ENCODE measurements at regions not wholly inside any gene's neighbourhood (a gene's known extent, or its start where the extent isn't known, plus 50 kb on each side); places are given as distances from the start of the nearest gene placed in this dataset.

DNA sequence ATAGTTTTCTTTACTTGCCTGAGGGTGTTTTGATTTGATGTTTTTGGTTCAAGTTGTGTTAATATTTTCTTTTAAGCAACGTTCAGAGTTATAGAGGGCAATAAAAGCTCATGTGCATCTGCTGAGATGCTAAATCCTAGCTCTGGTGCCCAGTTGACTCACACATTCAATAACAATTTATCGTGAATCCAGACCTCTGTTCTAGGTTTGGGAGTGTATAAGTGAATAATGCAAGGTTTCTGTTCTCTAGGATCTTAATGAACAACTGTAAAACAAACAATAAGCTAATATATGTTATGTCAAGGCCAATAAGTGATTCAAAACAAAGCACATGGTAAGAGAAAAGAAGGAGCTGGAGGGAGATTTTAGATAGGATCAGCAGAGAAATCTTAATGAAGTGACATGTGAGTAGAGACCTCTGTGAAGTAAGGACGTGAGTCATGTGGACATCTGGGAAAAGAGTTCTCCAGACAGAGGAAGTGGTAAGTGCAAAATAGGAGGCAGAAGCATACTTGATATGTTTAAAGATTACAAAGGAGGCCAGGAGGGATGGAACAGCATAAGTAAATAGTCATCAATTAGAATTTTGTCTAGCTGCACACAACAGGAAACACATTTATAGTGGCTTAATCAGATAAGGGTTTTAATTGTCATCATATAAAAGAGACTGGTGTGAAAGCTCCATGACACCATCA, 278.5 kb upstream of the HTR2A start:
- TF ChIP-seq CTCF (IDR thresholded peaks at IDR 0.05), result no peak
- no peak overlapping the region for H3K4me3 ChIP-seq (ENCODE audit: low read length)
- H3K9me3 ChIP-seq (ENCODE audit: control insufficient read depth, insufficient read depth, low read length), result no peaks in the 10 kb centered on the region
- Mint-ChIP-seq H3K9me3 (peaks cover 0 to 9% of the 10 kb centered on the region in 2 donors), H3K4me3 (no peak overlapping the region), H3K27ac (no peak overlapping the region), H3K36me3 (no peaks in the 10 kb centered on the region), H3K4me1 (no peaks in the 10 kb centered on the region), H3K27me3 (ENCODE audit: low read depth in 2 of 2) (no peaks in the 10 kb centered on the region)
- intact Hi-C loops (cut with micrococcal nuclease), result no loop called here
- H3K36me3 ChIP-seq (ENCODE audit: control insufficient read depth, insufficient read depth, low read length), result no peaks in the 10 kb centered on the region
- H3K27me3 ChIP-seq (ENCODE audit: control insufficient read depth, insufficient read depth, low read length), result no peaks in the 10 kb centered on the region
- 38% methylated on average over 2 of the region's 3 CpGs for WGBS (ENCODE audit: insufficient coverage)
- ATAC-seq (no peak), DNase-seq (no peak)
- H3K27ac ChIP-seq (ENCODE audit: low read length), result no peak overlapping the region
- H3K4me1 ChIP-seq (ENCODE audit: control insufficient read depth, insufficient read depth, low read length), result no peaks in the 10 kb centered on the region

DNA sequence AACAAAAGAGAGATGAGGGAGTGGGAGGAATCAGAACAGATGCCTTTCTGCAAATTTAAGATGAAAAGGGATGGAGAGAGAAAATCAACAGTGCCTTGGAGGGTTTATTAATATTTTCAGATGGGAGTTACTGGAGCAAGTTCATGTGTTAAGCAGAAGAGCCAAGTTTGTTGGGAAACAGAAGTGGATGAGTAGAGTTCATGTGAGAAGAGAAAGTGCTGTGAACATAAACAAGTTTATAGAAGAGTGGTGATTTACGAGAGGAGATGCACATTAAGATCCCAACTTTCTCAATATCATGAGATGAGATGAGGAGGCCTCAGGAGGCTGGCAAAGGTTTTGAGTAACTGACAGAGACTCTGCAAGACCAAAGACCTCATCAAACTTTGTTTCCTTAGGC, 274.1 kb upstream of the HTR2A start:
- Mint-ChIP-seq H3K4me1 (no peaks in the 10 kb centered on the region), H3K4me3 (no peak overlapping the region), H3K27me3 (ENCODE audit: low read depth in 2 of 2) (no peaks in the 10 kb centered on the region), H3K27ac (no peak overlapping the region), H3K9me3 (peaks cover 0 to 9% of the 10 kb centered on the region in 2 donors), H3K36me3 (no peaks in the 10 kb centered on the region)
- no peak for TF ChIP-seq CTCF (IDR thresholded peaks at IDR 0.05)
- Histone ChIP-seq H3K4me3 (ENCODE audit: low read length) (no peak overlapping the region), H3K27ac (ENCODE audit: low read length) (no peak overlapping the region), H3K9me3 (ENCODE audit: control insufficient read depth, insufficient read depth, low read length) (no peaks in the 10 kb centered on the region), H3K4me1 (ENCODE audit: control insufficient read depth, insufficient read depth, low read length) (no peaks in the 10 kb centered on the region), H3K36me3 (ENCODE audit: control insufficient read depth, insufficient read depth, low read length) (no peaks in the 10 kb centered on the region), H3K27me3 (ENCODE audit: control insufficient read depth, insufficient read depth, low read length) (no peaks in the 10 kb centered on the region)
- 83% methylated on average over 1 of the region's 1 CpG for WGBS (ENCODE audit: insufficient coverage)
- DNase-seq (no peak), ATAC-seq (no peak)
- intact Hi-C loops (cut with micrococcal nuclease), result no loop called here

DNA sequence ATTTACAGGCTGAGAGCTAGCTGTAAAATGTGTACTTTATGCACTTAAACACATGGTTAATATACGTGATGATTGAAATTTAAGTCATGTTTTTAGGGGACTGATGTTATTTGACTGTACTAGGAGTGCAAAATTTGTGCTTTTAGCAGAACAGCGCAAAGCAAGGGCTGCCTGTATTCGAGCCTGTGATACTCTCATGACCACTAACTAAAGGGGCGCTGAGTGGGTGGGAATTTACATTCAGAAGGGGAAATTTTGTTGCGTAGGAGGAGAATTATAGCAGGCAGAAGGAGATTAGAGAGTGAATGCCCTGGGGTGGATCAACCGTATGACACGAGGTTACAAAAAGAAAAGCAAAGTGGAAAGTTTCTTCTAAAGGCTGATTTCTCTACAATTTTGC, 271.8 kb upstream of the HTR2A start:
- no peak for TF ChIP-seq CTCF (IDR thresholded peaks at IDR 0.05)
- ATAC-seq (no peak), DNase-seq (no peak)
- intact Hi-C loops (cut with micrococcal nuclease), result no loop called here
- Mint-ChIP-seq H3K4me3 (no peak overlapping the region), H3K4me1 (no peaks in the 10 kb centered on the region), H3K27me3 (ENCODE audit: low read depth in 2 of 2) (no peaks in the 10 kb centered on the region), H3K9me3 (peaks cover 0 to 6% of the 10 kb centered on the region in 2 donors), H3K27ac (no peak overlapping the region), H3K36me3 (no peaks in the 10 kb centered on the region)
- no peaks in the 10 kb centered on the region for H3K9me3 ChIP-seq (ENCODE audit: control insufficient read depth, insufficient read depth, low read length)
- no peaks in the 10 kb centered on the region for H3K27me3 ChIP-seq (ENCODE audit: control insufficient read depth, insufficient read depth, low read length)
- WGBS (ENCODE audit: insufficient coverage), result 83% methylated on average over 7 of the region's 7 CpGs
- H3K27ac ChIP-seq (ENCODE audit: low read length), result no peak overlapping the region
- H3K4me3 ChIP-seq (ENCODE audit: low read length), result no peak overlapping the region
- H3K4me1 ChIP-seq (ENCODE audit: control insufficient read depth, insufficient read depth, low read length), result no peaks in the 10 kb centered on the region
- H3K36me3 ChIP-seq (ENCODE audit: control insufficient read depth, insufficient read depth, low read length), result no peaks in the 10 kb centered on the region

GRCh38 chr13:47168066-47168465, 271.2 kb upstream of the HTR2A start:
- no peaks in the 10 kb centered on the region for H3K4me1 ChIP-seq (ENCODE audit: control insufficient read depth, insufficient read depth, low read length)
- Mint-ChIP-seq H3K27me3 (ENCODE audit: low read depth in 2 of 2) (no peaks in the 10 kb centered on the region), H3K36me3 (no peaks in the 10 kb centered on the region), H3K27ac (no peak overlapping the region), H3K4me3 (no peak overlapping the region), H3K4me1 (no peaks in the 10 kb centered on the region), H3K9me3 (peaks cover 2 to 6% of the 10 kb centered on the region in 2 donors)
- no peak overlapping the region for H3K4me3 ChIP-seq (ENCODE audit: low read length)
- H3K9me3 ChIP-seq (ENCODE audit: control insufficient read depth, insufficient read depth, low read length), result no peaks in the 10 kb centered on the region
- intact Hi-C loops (cut with micrococcal nuclease), result no loop called here
- TF ChIP-seq CTCF (IDR thresholded peaks at IDR 0.05), result no peak
- ATAC-seq (no peak), DNase-seq (no peak)
- no peaks in the 10 kb centered on the region for H3K27me3 ChIP-seq (ENCODE audit: control insufficient read depth, insufficient read depth, low read length)
- 70% methylated on average over 6 of the region's 6 CpGs for WGBS (ENCODE audit: insufficient coverage)
- no peaks in the 10 kb centered on the region for H3K36me3 ChIP-seq (ENCODE audit: control insufficient read depth, insufficient read depth, low read length)
- no peak overlapping the region for H3K27ac ChIP-seq (ENCODE audit: low read length)
